Fibroblast of lung (primary cell): ENCODE measurements at regions not wholly inside any gene's neighbourhood (a gene's known extent, or its start where the extent isn't known, plus 50 kb on each side); places are given as distances from the start of the nearest gene placed in this dataset.

Experiments
- DNase-seq, 2 donors: peaks; one replicate each; pipeline versions ENCODE4 v3.0.0 to v3.0.0-alpha.2; 2010; ENCODE audit warnings: low read depth in 2 of 2
- H2AFZ ChIP-seq: 2 replicates; pipeline ENCODE4 v1.5.1; 2012; ENCODE audit warnings: low read length, control low read depth, inconsistent platforms
- H3K27ac ChIP-seq: 2 replicates; pipeline ENCODE4 v1.5.1; 2011; ENCODE audit warnings: low read length, control low read depth; ENCODE audit not compliant: insufficient read depth
- H3K27me3 ChIP-seq: 2 replicates; pipeline ENCODE4 v1.5.1; 2011; ENCODE audit warnings: mild to moderate bottlenecking, low read length; ENCODE audit not compliant: control insufficient read depth, insufficient read depth
- H3K36me3 ChIP-seq: 2 replicates; pipeline ENCODE4 v1.5.1; 2011; ENCODE audit warnings: low read length; ENCODE audit not compliant: control insufficient read depth, insufficient read depth
- H3K4me1 ChIP-seq: 2 replicates; pipeline ENCODE4 v1.5.1; 2011; ENCODE audit warnings: low read length; ENCODE audit not compliant: control insufficient read depth, insufficient read depth; ENCODE audit errors: extremely low read depth
- H3K4me2 ChIP-seq: 2 replicates; pipeline ENCODE4 v1.5.1; 2011; ENCODE audit warnings: low read length, control low read depth; ENCODE audit not compliant: insufficient read depth; ENCODE audit errors: extremely low read depth
- H3K4me3 ChIP-seq, 4 experiments: fragments of 200-600 bp in 1 of 4; sonication (generic) in 1 of 4; replicated peaks in 1 of 4; 2 replicates each; pipeline ENCODE4 v1.5.1; 2011 to 2016; ENCODE audit warnings: low read length in 4 of 4, low read depth in 3 of 4, mild to moderate bottlenecking in 3 of 4, control low read depth in 2 of 4, inconsistent platforms in 1 of 4, mixed read lengths in 1 of 4; ENCODE audit not compliant: insufficient read depth in 1 of 4; ENCODE audit errors: control extremely low read depth in 1 of 4
- H3K79me2 ChIP-seq: 2 replicates; pipeline ENCODE4 v1.5.1; 2012; ENCODE audit warnings: mild to moderate bottlenecking, low read length, inconsistent platforms; ENCODE audit not compliant: control insufficient read depth, insufficient read depth
- H3K9ac ChIP-seq: 2 replicates; pipeline ENCODE4 v1.5.1; 2011; ENCODE audit warnings: mild to moderate bottlenecking, low read length, control low read depth; ENCODE audit not compliant: insufficient read depth
- H3K9me3 ChIP-seq: 2 replicates; pipeline ENCODE4 v1.5.1; 2012; ENCODE audit warnings: low read depth, low read length; ENCODE audit not compliant: control insufficient read depth, insufficient read depth
- H4K20me1 ChIP-seq: 2 replicates; pipeline ENCODE4 v1.5.1; 2011; ENCODE audit warnings: low read length; ENCODE audit not compliant: control insufficient read depth, insufficient read depth; ENCODE audit errors: extremely low read depth
- EZH2 ChIP-seq: IDR thresholded peaks from 2 replicates; pipeline ENCODE4 v1.5.1; 2012; ENCODE audit warnings: low read length, control low read depth, mild to moderate bottlenecking; ENCODE audit errors: missing control alignments
- TF ChIP-seq, protein P1 (sequence below), 2 donors: IDR thresholded peaks in 1 of 2; conservative IDR thresholded peaks in 1 of 2; 1 replicate in 1 of 2; 2 replicates in 1 of 2; pipeline ENCODE4 v1.5.1; 2011 to 2012; ENCODE audit warnings: low read length in 2 of 2, control low read depth in 1 of 2, inconsistent platforms in 1 of 2, low read depth in 1 of 2, mild to moderate bottlenecking in 1 of 2

DNA sequence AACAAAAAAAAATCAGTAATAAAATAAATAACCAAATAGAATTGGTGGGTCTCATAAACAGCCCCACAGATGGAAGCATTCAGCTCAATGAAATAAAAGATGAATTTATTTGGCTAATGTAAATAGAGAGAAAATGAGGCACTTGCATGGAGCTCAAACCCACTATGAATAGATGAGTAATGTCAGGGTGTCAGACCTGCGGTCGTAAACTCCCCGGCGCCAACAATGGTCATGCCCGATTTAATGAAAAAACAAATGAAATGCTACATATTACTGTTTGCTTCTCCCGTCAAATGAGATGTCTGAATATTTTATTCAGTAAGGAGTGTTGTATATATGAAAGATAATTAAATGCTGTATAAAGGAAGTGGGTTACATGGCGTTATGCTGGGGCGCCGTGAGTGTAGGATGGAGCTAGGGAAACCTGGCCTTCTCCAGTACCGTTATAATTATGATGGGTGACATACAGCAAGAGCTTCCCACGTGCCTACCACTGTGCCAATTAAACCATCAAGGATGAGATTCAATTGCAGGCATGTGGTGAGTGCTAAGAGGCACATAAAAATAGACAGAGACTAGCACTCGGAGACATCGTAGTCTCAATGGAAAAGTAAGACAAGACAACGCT, 648.1 kb downstream of the BCL11B start:
- DNase-seq, result peak in 1 of 2 donors; percentile 33
- H3K27ac ChIP-seq, result no peak overlapping the region

GRCh38 chr14:98633380-98633779, 638.6 kb downstream of the BCL11B start:
- H3K4me2 ChIP-seq, result no peak overlapping the region
- TF ChIP-seq, protein P1, sequence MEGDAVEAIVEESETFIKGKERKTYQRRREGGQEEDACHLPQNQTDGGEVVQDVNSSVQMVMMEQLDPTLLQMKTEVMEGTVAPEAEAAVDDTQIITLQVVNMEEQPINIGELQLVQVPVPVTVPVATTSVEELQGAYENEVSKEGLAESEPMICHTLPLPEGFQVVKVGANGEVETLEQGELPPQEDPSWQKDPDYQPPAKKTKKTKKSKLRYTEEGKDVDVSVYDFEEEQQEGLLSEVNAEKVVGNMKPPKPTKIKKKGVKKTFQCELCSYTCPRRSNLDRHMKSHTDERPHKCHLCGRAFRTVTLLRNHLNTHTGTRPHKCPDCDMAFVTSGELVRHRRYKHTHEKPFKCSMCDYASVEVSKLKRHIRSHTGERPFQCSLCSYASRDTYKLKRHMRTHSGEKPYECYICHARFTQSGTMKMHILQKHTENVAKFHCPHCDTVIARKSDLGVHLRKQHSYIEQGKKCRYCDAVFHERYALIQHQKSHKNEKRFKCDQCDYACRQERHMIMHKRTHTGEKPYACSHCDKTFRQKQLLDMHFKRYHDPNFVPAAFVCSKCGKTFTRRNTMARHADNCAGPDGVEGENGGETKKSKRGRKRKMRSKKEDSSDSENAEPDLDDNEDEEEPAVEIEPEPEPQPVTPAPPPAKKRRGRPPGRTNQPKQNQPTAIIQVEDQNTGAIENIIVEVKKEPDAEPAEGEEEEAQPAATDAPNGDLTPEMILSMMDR (conservative IDR thresholded peaks at IDR 0.05 in 1 of 2, IDR thresholded peaks at IDR 0.05 in 1 of 2; ENCODE audit: low read depth in 1 of 2, low read length in 2 of 2), result no peak
- TF ChIP-seq EZH2, result no peak
- H4K20me1 ChIP-seq, result no peaks in the 10 kb centered on the region
- no peaks in the 10 kb centered on the region for H3K9me3 ChIP-seq
- no peak overlapping the region for H3K9ac ChIP-seq
- H3K36me3 ChIP-seq, result no peaks in the 10 kb centered on the region
- H3K4me3 ChIP-seq, result no peak overlapping the region
- no peak overlapping the region for H2AFZ ChIP-seq
- no peaks in the 10 kb centered on the region for H3K27me3 ChIP-seq
- no peak for DNase-seq
- no peaks in the 10 kb centered on the region for H3K4me1 ChIP-seq
- H3K27ac ChIP-seq, result no peak overlapping the region
- H3K79me2 ChIP-seq, result no peaks in the 10 kb centered on the region

More for the DNA sequence above, 648.1 kb downstream of the BCL11B start:
- no peaks in the 10 kb centered on the region for H3K4me1 ChIP-seq
- H3K9me3 ChIP-seq, result no peaks in the 10 kb centered on the region
- no peak overlapping the region for H3K4me2 ChIP-seq
- H3K36me3 ChIP-seq, result no peaks in the 10 kb centered on the region
- no peak overlapping the region for H3K9ac ChIP-seq
- H4K20me1 ChIP-seq, result no peaks in the 10 kb centered on the region
- no peaks in the 10 kb centered on the region for H3K27me3 ChIP-seq
- TF ChIP-seq, protein P1 (conservative IDR thresholded peaks at IDR 0.05 in 1 of 2, IDR thresholded peaks at IDR 0.05 in 1 of 2; ENCODE audit: low read depth in 1 of 2, low read length in 2 of 2), result no peak
- no peak for TF ChIP-seq EZH2
- no peaks in the 10 kb centered on the region for H3K79me2 ChIP-seq
- H3K4me3 ChIP-seq, result no peak overlapping the region
- H2AFZ ChIP-seq, result no peak overlapping the region

DNA sequence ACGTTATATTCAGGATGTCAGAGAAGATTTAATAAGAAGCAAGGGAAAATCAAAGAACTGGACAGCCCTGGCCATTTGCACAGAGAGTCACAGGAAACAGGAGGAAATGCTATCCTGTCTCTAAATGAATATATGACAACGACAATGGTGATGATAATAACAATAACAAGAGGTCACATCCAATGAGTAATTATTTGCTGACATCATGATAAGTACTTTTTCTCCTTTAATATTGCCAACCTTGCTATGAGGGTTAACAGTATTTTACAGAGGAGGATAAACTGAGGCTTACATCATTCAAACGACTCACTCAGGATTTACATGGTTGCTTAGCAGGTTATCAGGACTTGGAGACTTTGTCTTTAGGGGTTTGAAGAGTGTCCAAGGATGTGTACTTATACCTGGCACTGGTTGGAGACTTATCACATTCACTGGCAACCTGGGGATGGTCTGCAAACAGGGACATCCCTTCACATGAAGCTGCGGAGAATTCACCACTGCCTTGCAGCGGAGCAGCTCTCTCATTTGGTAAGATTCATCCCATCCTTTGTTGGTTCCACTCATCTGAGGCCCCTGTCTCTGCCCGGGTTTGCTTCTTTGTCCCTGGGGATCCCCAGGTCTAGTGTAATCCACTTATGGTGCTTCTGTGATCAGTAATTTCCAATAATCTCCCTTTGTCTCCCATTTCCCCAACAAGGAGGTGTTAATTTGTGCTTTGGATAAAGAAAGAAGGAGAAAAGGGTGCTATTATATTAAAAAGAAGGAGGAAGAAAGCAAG, 637.8 kb downstream of the BCL11B start:
- no peak overlapping the region for H3K27ac ChIP-seq
- H3K9me3 ChIP-seq, result no peaks in the 10 kb centered on the region
- TF ChIP-seq, protein P1 (conservative IDR thresholded peaks at IDR 0.05 in 1 of 2, IDR thresholded peaks at IDR 0.05 in 1 of 2; ENCODE audit: low read depth in 1 of 2, low read length in 2 of 2), result no peak
- no peak for TF ChIP-seq EZH2

More for the DNA sequence above, 637.8 kb downstream of the BCL11B start:
- no peaks in the 10 kb centered on the region for H4K20me1 ChIP-seq
- no peaks in the 10 kb centered on the region for H3K79me2 ChIP-seq
- no peak overlapping the region for H3K4me2 ChIP-seq
- H3K4me3 ChIP-seq, result no peak overlapping the region
- H2AFZ ChIP-seq, result no peak overlapping the region
- H3K36me3 ChIP-seq, result no peaks in the 10 kb centered on the region
- no peaks in the 10 kb centered on the region for H3K4me1 ChIP-seq
- DNase-seq, result no peak
- H3K27me3 ChIP-seq, result no peaks in the 10 kb centered on the region
- H3K9ac ChIP-seq, result no peak overlapping the region
